ENCODE measurements at regions not wholly inside any gene's neighbourhood (a gene's known extent, or its start where the extent isn't known, plus 50 kb on each side); places are given as distances from the start of the nearest gene placed in this dataset.

DNA sequence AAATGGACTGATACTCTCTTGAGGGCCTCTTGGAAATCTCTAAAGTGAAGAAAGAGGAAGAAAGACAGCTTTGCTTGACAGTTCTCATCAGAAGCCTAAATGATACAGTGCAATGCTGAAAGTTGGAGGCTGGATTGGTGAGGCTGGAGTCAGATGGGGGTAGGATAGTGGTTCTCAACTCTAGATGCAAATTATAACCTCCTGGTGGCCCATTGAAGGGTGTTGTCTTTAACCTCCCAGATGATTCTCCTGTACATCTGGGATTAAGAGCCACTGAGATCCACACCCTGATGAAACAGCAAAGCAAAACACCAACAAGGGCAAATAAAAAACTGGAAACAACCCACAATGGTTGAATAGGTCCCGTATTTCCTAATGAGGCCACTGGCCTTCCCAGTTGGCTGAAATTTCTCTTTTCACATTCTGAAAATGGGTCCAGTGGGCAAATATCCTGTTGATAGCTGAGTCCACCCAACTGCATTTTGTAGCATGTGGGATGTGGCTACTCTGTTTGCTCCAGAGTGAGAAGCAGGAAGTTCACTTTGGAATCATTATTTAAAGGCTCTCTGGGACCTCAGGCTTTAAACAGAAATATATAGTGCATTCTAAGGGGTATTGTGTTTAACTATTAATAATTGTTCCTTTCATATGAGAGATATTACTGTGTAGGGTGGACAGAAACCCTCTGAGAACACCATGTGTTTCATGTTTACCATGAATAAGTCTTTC is 208.1 kb downstream of the SOX4 start:
- no peaks in the 10 kb centered on the region for H3K4me1 ChIP-seq (ENCODE audit: insufficient read depth, poor library complexity, severe bottlenecking)
- no peaks in the 10 kb centered on the region for H3K36me3 ChIP-seq (ENCODE audit: low read depth)
- no peaks in the 10 kb centered on the region for H3K27me3 ChIP-seq (ENCODE audit: insufficient read depth, poor library complexity, severe bottlenecking)
- no peak for ATAC-seq (ENCODE audit: low read depth)
- H3K4me3 ChIP-seq (ENCODE audit: severe bottlenecking): no peak overlapping the region
- no peaks in the 10 kb centered on the region for H3K9me3 ChIP-seq (ENCODE audit: severe bottlenecking)
- H3K27ac ChIP-seq (ENCODE audit: poor library complexity, severe bottlenecking): no peak overlapping the region
- no peak for DNase-seq (ENCODE audit: low spot score)
- no peak for TF ChIP-seq CTCF (IDR thresholded peaks at IDR 0.05; ENCODE audit: poor library complexity, severe bottlenecking)

DNA sequence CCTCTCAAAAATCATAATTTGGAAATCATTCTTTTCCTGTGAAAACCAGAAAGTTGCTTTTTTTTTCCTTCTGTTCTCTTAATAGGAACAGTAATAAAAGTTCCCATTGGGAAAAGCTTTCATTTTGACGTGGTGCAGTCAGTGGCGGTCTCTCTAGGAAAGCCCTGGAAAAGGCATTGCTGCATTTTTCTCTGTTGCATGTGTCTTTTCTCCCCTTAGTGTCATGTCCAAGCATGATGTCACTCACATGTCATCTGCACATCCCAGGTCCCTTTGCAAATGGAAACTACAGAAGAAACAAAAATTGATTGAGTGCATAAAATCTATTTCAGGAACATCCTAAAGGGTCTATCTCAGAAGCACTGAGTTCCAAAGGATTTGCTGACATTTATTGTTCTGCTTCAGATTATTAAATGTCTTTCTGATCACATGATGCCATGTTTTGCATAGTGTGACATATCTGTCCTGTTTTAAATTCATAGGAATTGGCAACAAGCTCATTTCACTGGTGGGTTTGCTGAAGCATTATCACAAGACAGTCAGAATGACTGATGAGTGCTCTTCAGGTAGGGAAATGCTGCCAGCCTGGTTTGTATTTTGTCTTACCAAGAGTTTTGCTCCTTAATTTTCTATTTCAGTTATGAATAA is 208.7 kb downstream of the SOX4 start:
- DNase-seq (ENCODE audit: low spot score) (no peak), ATAC-seq (ENCODE audit: low read depth) (no peak)
- no peaks in the 10 kb centered on the region for H3K36me3 ChIP-seq (ENCODE audit: low read depth)
- H3K27me3 ChIP-seq (ENCODE audit: insufficient read depth, poor library complexity, severe bottlenecking): no peaks in the 10 kb centered on the region
- TF ChIP-seq CTCF (IDR thresholded peaks at IDR 0.05; ENCODE audit: poor library complexity, severe bottlenecking): no peak
- no peak overlapping the region for H3K27ac ChIP-seq (ENCODE audit: poor library complexity, severe bottlenecking)
- H3K4me1 ChIP-seq (ENCODE audit: insufficient read depth, poor library complexity, severe bottlenecking): no peaks in the 10 kb centered on the region
- no peaks in the 10 kb centered on the region for H3K9me3 ChIP-seq (ENCODE audit: severe bottlenecking)
- no peak overlapping the region for H3K4me3 ChIP-seq (ENCODE audit: severe bottlenecking)

DNA sequence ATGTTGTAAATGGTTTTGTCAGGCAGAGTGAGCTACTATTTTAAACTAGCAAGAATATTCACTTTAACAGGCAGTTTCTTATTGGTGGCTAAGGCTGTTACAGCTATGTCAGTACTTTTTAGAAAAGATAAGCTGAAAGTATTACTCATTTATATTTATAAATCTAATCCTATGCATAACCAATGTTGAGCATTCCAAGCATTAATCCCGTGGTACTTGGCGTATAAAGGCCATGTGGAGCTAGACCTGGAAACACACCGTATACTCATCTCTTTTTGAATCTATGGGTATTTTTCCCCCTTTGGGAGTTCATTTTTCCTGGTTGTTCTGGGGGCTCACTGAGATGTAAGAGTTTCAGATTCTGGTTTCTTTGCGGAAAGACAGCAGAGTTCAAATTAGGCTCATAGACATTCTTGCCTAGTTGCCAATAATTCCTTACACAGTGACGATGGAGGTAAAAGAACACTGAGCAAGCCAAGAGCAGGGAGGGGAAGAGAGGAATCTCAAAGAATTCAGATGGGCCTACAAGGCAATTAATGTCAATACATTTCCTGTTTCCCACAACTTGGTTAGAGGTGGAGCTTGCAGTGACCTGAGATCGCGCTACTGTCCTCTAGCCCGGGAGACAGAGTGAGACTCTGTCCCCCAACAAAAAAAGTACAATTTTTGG is 211.5 kb downstream of the SOX4 start:
- no peak for DNase-seq (ENCODE audit: low spot score)

GRCh38 chr6:21807299-21808044 is 213.9 kb downstream of the SOX4 start:
- Histone ChIP-seq H3K4me1 (ENCODE audit: insufficient read depth, poor library complexity, severe bottlenecking) (peaks cover 4% of the 10 kb centered on the region), H3K27me3 (ENCODE audit: insufficient read depth, poor library complexity, severe bottlenecking) (no peaks in the 10 kb centered on the region), H3K9me3 (ENCODE audit: severe bottlenecking) (no peaks in the 10 kb centered on the region), H3K27ac (ENCODE audit: poor library complexity, severe bottlenecking) (peak overlapping the region; percentile 7), H3K36me3 (ENCODE audit: low read depth) (no peaks in the 10 kb centered on the region), H3K4me3 (ENCODE audit: severe bottlenecking) (no peak overlapping the region)
- ATAC-seq (ENCODE audit: low read depth): no peak
- no peak for DNase-seq (ENCODE audit: low spot score)
- no peak for TF ChIP-seq CTCF (IDR thresholded peaks at IDR 0.05; ENCODE audit: poor library complexity, severe bottlenecking)

More for the DNA sequence above, 211.5 kb downstream of the SOX4 start:
- Histone ChIP-seq H3K36me3 (ENCODE audit: low read depth) (no peaks in the 10 kb centered on the region), H3K4me3 (ENCODE audit: severe bottlenecking) (no peak overlapping the region), H3K27ac (ENCODE audit: poor library complexity, severe bottlenecking) (no peak overlapping the region), H3K9me3 (ENCODE audit: severe bottlenecking) (no peaks in the 10 kb centered on the region), H3K4me1 (ENCODE audit: insufficient read depth, poor library complexity, severe bottlenecking) (peaks cover 4% of the 10 kb centered on the region), H3K27me3 (ENCODE audit: insufficient read depth, poor library complexity, severe bottlenecking) (no peaks in the 10 kb centered on the region)
- no peak for ATAC-seq (ENCODE audit: low read depth)
- TF ChIP-seq CTCF (IDR thresholded peaks at IDR 0.05; ENCODE audit: poor library complexity, severe bottlenecking): no peak

All from RWPE2 (cell line).